GM12878 (cell line): ENCODE measurements at regions not wholly inside any gene's neighbourhood (a gene's known extent, or its start where the extent isn't known, plus 50 kb on each side); places are given as distances from the start of the nearest gene placed in this dataset.

ENCODE experiments used
- ATAC-seq: fragments of 200-7000 bp; cut with Tn5 transposase; 3 replicates; pipeline ENCODE4 v1.9.1; 2020; ENCODE audit warnings: mild to moderate bottlenecking, moderate library complexity
- BruUV-seq: library from RNA; stranded (reverse); fragments of 400-500 nt; replicated peaks from 2 replicates; lab custom pipeline; 2021; lab: Mats Ljungman, UMichigan
- CTCF ChIA-PET: fragments of 300-600 bp; sonication (Branson Sonifier 250); formaldehyde crosslinking; extraction: SDS; loops from one replicate; lab custom pipeline; 2021; ENCODE audit warnings: inconsistent platforms; lab: Yijun Ruan, JAX
- POLR2A ChIA-PET: fragments of 350-600 bp; formaldehyde crosslinking; extraction: SDS; loops from one replicate; lab custom pipeline; 2021; ENCODE audit warnings: inconsistent platforms; lab: Charles Lee
- RAD21 ChIA-PET: fragments of 300-600 bp; sonication (Branson Sonifier 250); formaldehyde crosslinking; loops from one replicate; lab custom pipeline; 2023; ENCODE audit warnings: antibody characterized with exemption; ENCODE audit not compliant: unreplicated experiment; lab: Charles Lee
- SMC1A ChIA-PET: fragments of 300-600 bp; sonication (Branson Sonifier 250); formaldehyde crosslinking; loops from one replicate; lab custom pipeline; 2023; ENCODE audit not compliant: unreplicated experiment, uncharacterized antibody; lab: Charles Lee
- DNase-seq: peaks from one replicate; pipeline ENCODE4 v3.0.0-alpha.2; 2011; ENCODE audit warnings: low read depth, low spot score
- FAIRE-seq: peaks from 3 replicates; lab custom pipeline; 2011; peaks lifted over from hg19 to GRCh38; lab: Jason Lieb, UNC
- H2AFZ ChIP-seq: 2 replicates; pipeline ENCODE4 v1.6.0; 2011; ENCODE audit warnings: low read depth, low read length, control low read depth; ENCODE audit not compliant: control insufficient read depth
- H3K27ac ChIP-seq: 2 replicates; pipeline ENCODE4 v1.5.1; 2011; ENCODE audit warnings: control low read depth; ENCODE audit not compliant: control insufficient read depth, insufficient read depth
- H3K27me3 ChIP-seq, 2 experiments: replicated peaks in 1 of 2; 2 replicates each; pipeline versions ENCODE4 v1.6.0 to v1.6.1; 2011; ENCODE audit warnings: low read length in 1 of 2; ENCODE audit not compliant: control insufficient read depth in 2 of 2, insufficient read depth in 2 of 2
- H3K36me3 ChIP-seq, 2 experiments: 2 replicates each; pipeline ENCODE4 v1.5.1; 2011; ENCODE audit warnings: low read length in 1 of 2; ENCODE audit not compliant: control insufficient read depth in 2 of 2, insufficient read depth in 2 of 2
- H3K4me1 ChIP-seq: 2 replicates; pipeline ENCODE4 v1.6.1; 2011; ENCODE audit warnings: mild to moderate bottlenecking, low read length, moderate library complexity, mixed read lengths; ENCODE audit not compliant: control insufficient read depth, insufficient read depth
- H3K4me2 ChIP-seq: 2 replicates; pipeline ENCODE4 v1.6.0; 2011; ENCODE audit warnings: control low read depth; ENCODE audit not compliant: control insufficient read depth, insufficient read depth
- H3K4me3 ChIP-seq: fragments of 200-600 bp; sonication (generic); 2 replicates; pipeline ENCODE4 v1.5.1; 2016
- H3K79me2 ChIP-seq: 2 replicates; pipeline ENCODE4 v1.6.0; 2011; ENCODE audit warnings: low read length; ENCODE audit not compliant: control insufficient read depth, insufficient read depth
- H3K9ac ChIP-seq: 2 replicates; pipeline ENCODE4 v1.8.0; 2011; ENCODE audit warnings: low read length, control low read depth, mixed read lengths; ENCODE audit not compliant: control insufficient read depth, insufficient read depth
- H3K9me3 ChIP-seq: replicated peaks from 3 replicates; pipeline ENCODE4 v1.5.1; 2011; ENCODE audit warnings: mild to moderate bottlenecking, low read length; ENCODE audit not compliant: control insufficient read depth, insufficient read depth
- H4K20me1 ChIP-seq: 2 replicates; pipeline ENCODE4 v1.6.0; 2011; ENCODE audit not compliant: control insufficient read depth, insufficient read depth
- BRCA1 ChIP-seq: IDR thresholded peaks from 2 replicates; pipeline ENCODE4 v1.6.1; 2011; ENCODE audit warnings: low read depth, low read length, improper control_type of control experiment
- CEBPB ChIP-seq, 2 experiments: fragments of 150-350 bp in 1 of 2; IDR thresholded peaks; 2 replicates each; pipeline ENCODE4 v1.6.1; 2012 to 2014; ENCODE audit warnings: low read depth in 2 of 2, low read length in 2 of 2, borderline replicate concordance in 1 of 2, inconsistent platforms in 1 of 2
- CUX1 ChIP-seq: IDR thresholded peaks from 2 replicates; pipeline ENCODE4 v1.6.1; 2012; ENCODE audit warnings: improper control_type of control experiment, low read depth, low read length; ENCODE audit not compliant: insufficient replicate concordance
- EGR1 ChIP-seq, 2 experiments: IDR thresholded peaks; 1 replicate in 1 of 2; 2 replicates in 1 of 2; pipeline ENCODE4 v1.6.1; 2011 to 2012; ENCODE audit warnings: low read depth in 2 of 2, low read length in 2 of 2, borderline replicate concordance in 1 of 2, mild to moderate bottlenecking in 1 of 2, moderate library complexity in 1 of 2
- IKZF2 ChIP-seq, 2 experiments: fragments of 450-650 bp; IDR thresholded peaks; 2 replicates each; pipeline ENCODE4 v1.6.1; 2017; ENCODE audit warnings: mild to moderate bottlenecking in 2 of 2, moderate library complexity in 2 of 2
- JUND ChIP-seq: IDR thresholded peaks from 2 replicates; pipeline ENCODE4 v1.6.1; 2012; ENCODE audit warnings: low read depth, mild to moderate bottlenecking, low read length, improper control_type of control experiment, moderate library complexity
- PAX5 ChIP-seq: IDR thresholded peaks from 2 replicates; pipeline ENCODE4 v1.6.1; 2011; ENCODE audit warnings: low read depth, low read length, borderline replicate concordance
- SIN3A ChIP-seq: IDR thresholded peaks from 2 replicates; pipeline ENCODE4 v1.6.1; 2012; ENCODE audit warnings: low read depth, low read length, improper control_type of control experiment
- WRNIP1 ChIP-seq: IDR thresholded peaks from 2 replicates; pipeline ENCODE4 v1.6.1; 2011; ENCODE audit warnings: low read depth, low read length, improper control_type of control experiment, borderline replicate concordance
- WGBS: methylation state at CpG from one replicate; pipeline ENCODE4 v1.1.6; 2016; ENCODE audit warnings: low lambda C conversion rate; ENCODE audit not compliant: insufficient replicate concordance, insufficient coverage; ENCODE audit errors: missing lambda C conversion rate; 5-methylcytosine and 5-hydroxymethylcytosine counted together
- in situ Hi-C: fragments of 300-500 bp; cut with MboI; formaldehyde crosslinking; loops from 9 replicates; pipeline ENCODE4 v1.14.3; 2018; ENCODE audit warnings: mixed read lengths
- intact Hi-C: fragments of 100-400 bp; cut with micrococcal nuclease; formaldehyde crosslinking; loops from one replicate; pipeline ENCODE4 v1.14.2; 2022; ENCODE audit not compliant: unreplicated experiment

GRCh38 chr21:34252751-34253150, 111.1 kb upstream of the KCNE2 start:
- FAIRE-seq: no peak
- BruUV-seq: no TSS peak
- WGBS: 22% methylated on average over 2 of the region's 2 CpGs
- Histone ChIP-seq H4K20me1 (no peaks in the 10 kb centered on the region), H3K9me3 (no peaks in the 10 kb centered on the region; the same call in 1 of the 3 replicates), H3K79me2 (no peaks in the 10 kb centered on the region), H3K36me3 (no peaks in the 10 kb centered on the region), H3K27ac (no peak overlapping the region), H3K9ac (no peak overlapping the region), H3K4me3 (no peak overlapping the region), H2AFZ (no peak overlapping the region), H3K27me3 (no peaks in the 10 kb centered on the region), H3K4me1 (no peaks in the 10 kb centered on the region), H3K4me2 (no peak overlapping the region)
- no peak for DNase-seq
- in situ Hi-C loops: no loop called here
- ChIA-PET SMC1A (interaction anchor here (0.6 to 0.9 kb wide), 2 partner anchors 16 to 18 kb away, joined by 3 read pairs; no protein-coding TSS in a partner anchor), POLR2A (no interaction called here), CTCF (no interaction called here), RAD21 (no interaction called here)
- ATAC-seq: no peak
- TF ChIP-seq BRCA1 (no peak), EGR1 (IDR thresholded peaks at IDR 0.05; ENCODE audit: borderline replicate concordance in 1 of 2, low read depth in 2 of 2, low read length in 2 of 2) (no peak), PAX5 (no peak), WRNIP1 (no peak), JUND (no peak), CEBPB (IDR thresholded peaks at IDR 0.05; ENCODE audit: borderline replicate concordance in 1 of 2, low read depth in 2 of 2, low read length in 2 of 2) (no peak), IKZF2 (IDR thresholded peaks at IDR 0.05) (no peak), CUX1 (no peak), SIN3A (no peak)
- intact Hi-C loops: no loop called here
